ENCODE measurements at regions not wholly inside any gene's neighbourhood (a gene's known extent, or its start where the extent isn't known, plus 50 kb on each side); places are given as distances from the start of the nearest gene placed in this dataset.

DNA sequence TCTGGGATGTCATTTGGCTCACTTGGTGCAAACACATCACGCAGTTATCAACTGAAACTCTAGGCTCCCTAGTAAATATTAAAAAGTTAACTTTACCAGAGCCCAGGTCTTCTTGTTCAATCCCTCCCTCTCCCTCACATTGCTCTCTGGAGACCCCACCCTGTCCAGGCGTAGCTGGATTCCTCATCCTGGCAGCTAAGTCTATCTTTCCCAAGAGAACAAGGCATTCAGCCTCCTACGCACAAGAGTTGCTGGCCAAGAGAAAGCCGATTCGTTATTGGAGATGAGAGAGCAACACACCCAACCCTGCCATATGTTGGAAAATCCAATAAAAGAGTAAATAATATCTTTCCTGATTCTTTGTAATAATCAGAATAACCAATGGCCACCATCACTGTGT is 117.9 kb downstream of the SLC30A10 start:
- H3K36me3 ChIP-seq (replicated peaks in 1 of 2; ENCODE audit: control insufficient read depth in 1 of 2, insufficient read depth in 2 of 2, low read length in 2 of 2), result no peaks in the 10 kb centered on the region
- no peak overlapping the region for H3K9ac ChIP-seq (ENCODE audit: insufficient read depth, low read length, poor library complexity, severe bottlenecking)
- DNase-seq, result no peak
- 100% methylated on average over 1 of the region's 5 CpGs for WGBS (ENCODE audit: insufficient coverage)
- TF ChIP-seq, protein P1, sequence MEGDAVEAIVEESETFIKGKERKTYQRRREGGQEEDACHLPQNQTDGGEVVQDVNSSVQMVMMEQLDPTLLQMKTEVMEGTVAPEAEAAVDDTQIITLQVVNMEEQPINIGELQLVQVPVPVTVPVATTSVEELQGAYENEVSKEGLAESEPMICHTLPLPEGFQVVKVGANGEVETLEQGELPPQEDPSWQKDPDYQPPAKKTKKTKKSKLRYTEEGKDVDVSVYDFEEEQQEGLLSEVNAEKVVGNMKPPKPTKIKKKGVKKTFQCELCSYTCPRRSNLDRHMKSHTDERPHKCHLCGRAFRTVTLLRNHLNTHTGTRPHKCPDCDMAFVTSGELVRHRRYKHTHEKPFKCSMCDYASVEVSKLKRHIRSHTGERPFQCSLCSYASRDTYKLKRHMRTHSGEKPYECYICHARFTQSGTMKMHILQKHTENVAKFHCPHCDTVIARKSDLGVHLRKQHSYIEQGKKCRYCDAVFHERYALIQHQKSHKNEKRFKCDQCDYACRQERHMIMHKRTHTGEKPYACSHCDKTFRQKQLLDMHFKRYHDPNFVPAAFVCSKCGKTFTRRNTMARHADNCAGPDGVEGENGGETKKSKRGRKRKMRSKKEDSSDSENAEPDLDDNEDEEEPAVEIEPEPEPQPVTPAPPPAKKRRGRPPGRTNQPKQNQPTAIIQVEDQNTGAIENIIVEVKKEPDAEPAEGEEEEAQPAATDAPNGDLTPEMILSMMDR (IDR thresholded peaks at IDR 0.05), result no peak
- Mint-ChIP-seq H3K9me3 (no peaks in the 10 kb centered on the region), H3K27ac (no peak overlapping the region), H3K4me1 (no peaks in the 10 kb centered on the region), H3K27me3 (ENCODE audit: low read depth in 3 of 3) (peaks cover 3 to 10% (median 4%) of the 10 kb centered on the region in 3 donors), H3K36me3 (no peaks in the 10 kb centered on the region), H3K4me3 (no peak overlapping the region)
- H3K4me2 ChIP-seq (replicated peaks; ENCODE audit: extremely low read depth, low read length, poor library complexity, severe bottlenecking), result no peak overlapping the region
- H3K4me3 ChIP-seq (replicated peaks in 1 of 3; ENCODE audit: low read depth in 2 of 3, low read length in 3 of 3), result no peak overlapping the region
- no peaks in the 10 kb centered on the region for H3K4me1 ChIP-seq (ENCODE audit: control insufficient read depth in 1 of 2, insufficient read depth in 2 of 2, low read length in 2 of 2)
- H3K27ac ChIP-seq (ENCODE audit: low read depth in 1 of 2, low read length in 2 of 2), result no peak overlapping the region
- no peaks in the 10 kb centered on the region for H3K79me2 ChIP-seq (ENCODE audit: insufficient read depth, low read length)
- no peak overlapping the region for H2AFZ ChIP-seq (ENCODE audit: insufficient read depth, low read depth, low read length, poor library complexity, severe bottlenecking)
- peaks cover 0 to 4% of the 10 kb centered on the region in 2 donors for H3K27me3 ChIP-seq (ENCODE audit: control insufficient read depth in 2 of 2, insufficient read depth in 2 of 2, low read length in 2 of 2)
- intact Hi-C loops (cut with micrococcal nuclease), result no loop called here
- H3K9me3 ChIP-seq (replicated peaks in 1 of 2; ENCODE audit: control insufficient read depth in 1 of 2, insufficient read depth in 1 of 2, low read length in 2 of 2), result no peaks in the 10 kb centered on the region
- H4K20me1 ChIP-seq (ENCODE audit: insufficient read depth, low read length), result no peaks in the 10 kb centered on the region

DNA sequence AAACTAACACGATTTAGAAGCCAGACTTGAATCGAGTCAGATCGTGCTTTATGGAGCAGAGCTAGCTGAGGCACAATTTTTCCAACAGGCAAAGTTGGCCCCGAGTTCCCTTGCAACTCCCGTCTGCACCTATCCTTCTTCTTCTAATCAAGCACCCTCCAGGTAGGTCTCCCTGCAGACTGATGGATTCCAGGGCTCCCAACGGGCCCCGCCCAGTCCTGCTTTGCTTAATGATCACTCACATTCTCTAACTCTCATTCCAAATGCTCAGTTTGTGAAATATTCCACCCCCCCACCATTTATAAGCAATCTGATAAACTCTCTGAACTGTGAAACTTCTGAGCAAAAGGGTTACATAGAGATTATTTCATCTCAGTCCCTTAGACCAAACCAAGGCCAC is 119.6 kb downstream of the SLC30A10 start:
- Histone ChIP-seq H2AFZ (ENCODE audit: insufficient read depth, low read depth, low read length, poor library complexity, severe bottlenecking) (no peak overlapping the region), H3K4me2 (replicated peaks; ENCODE audit: extremely low read depth, low read length, poor library complexity, severe bottlenecking) (no peak overlapping the region), H4K20me1 (ENCODE audit: insufficient read depth, low read length) (no peaks in the 10 kb centered on the region), H3K79me2 (ENCODE audit: insufficient read depth, low read length) (no peaks in the 10 kb centered on the region), H3K27me3 (ENCODE audit: control insufficient read depth in 2 of 2, insufficient read depth in 2 of 2, low read length in 2 of 2) (peaks cover 0 to 2% of the 10 kb centered on the region in 2 donors), H3K36me3 (replicated peaks in 1 of 2; ENCODE audit: control insufficient read depth in 1 of 2, insufficient read depth in 2 of 2, low read length in 2 of 2) (no peaks in the 10 kb centered on the region), H3K4me3 (replicated peaks in 1 of 3; ENCODE audit: low read depth in 2 of 3, low read length in 3 of 3) (no peak overlapping the region), H3K4me1 (ENCODE audit: control insufficient read depth in 1 of 2, insufficient read depth in 2 of 2, low read length in 2 of 2) (no peaks in the 10 kb centered on the region), H3K9ac (ENCODE audit: insufficient read depth, low read length, poor library complexity, severe bottlenecking) (no peak overlapping the region), H3K9me3 (replicated peaks in 1 of 2; ENCODE audit: control insufficient read depth in 1 of 2, insufficient read depth in 1 of 2, low read length in 2 of 2) (no peaks in the 10 kb centered on the region), H3K27ac (ENCODE audit: low read depth in 1 of 2, low read length in 2 of 2) (no peak overlapping the region)
- no peaks in the 10 kb centered on the region for H3K9me3 Mint-ChIP-seq
- TF ChIP-seq, protein P1 (IDR thresholded peaks at IDR 0.05), result no peak
- intact Hi-C loops (cut with micrococcal nuclease), result no loop called here
- WGBS (ENCODE audit: insufficient coverage), result 88% methylated on average over 7 of the region's 7 CpGs
- no peak overlapping the region for H3K4me3 Mint-ChIP-seq
- peaks cover 0 to 8% (median 2%) of the 10 kb centered on the region in 3 donors for H3K27me3 Mint-ChIP-seq (ENCODE audit: low read depth in 3 of 3)
- H3K36me3 Mint-ChIP-seq, result no peaks in the 10 kb centered on the region
- no peak overlapping the region for H3K27ac Mint-ChIP-seq
- H3K4me1 Mint-ChIP-seq, result no peaks in the 10 kb centered on the region
- DNase-seq, result no peak
